NCI-H2029 treated with DMSO at 0.1 percent for 48 hours (cell line): ENCODE measurements at regions not wholly inside any gene's neighbourhood (a gene's known extent, or its start where the extent isn't known, plus 50 kb on each side); places are given as distances from the start of the nearest gene placed in this dataset.

Experiments used
- DNase-seq: peaks from one replicate; lab custom pipeline; 2025; lab: John Stamatoyannopoulos, UW

GRCh38 chr15:38888701-38889221, 324.1 kb upstream of the RASGRP1 start:
- DNase-seq = no peak

GRCh38 chr15:38890194-38890593, 325.6 kb upstream of the RASGRP1 start:
- no peak for DNase-seq

DNA sequence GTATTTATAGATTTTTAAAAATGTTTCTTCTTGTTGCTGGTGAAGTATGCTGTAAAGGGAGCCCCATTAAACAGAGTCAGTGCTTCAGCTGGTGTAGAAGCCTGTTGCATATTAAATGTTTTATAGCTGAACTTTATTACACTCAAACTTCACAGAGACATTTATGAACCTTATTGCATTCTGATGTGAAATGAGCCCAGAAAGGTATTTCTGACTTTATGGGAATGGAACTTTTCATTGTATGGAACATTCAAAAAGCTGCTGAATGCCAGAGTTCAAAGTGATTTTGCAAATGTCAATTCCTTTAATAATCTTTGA, 329.3 kb upstream of the RASGRP1 start:
- DNase-seq = no peak

DNA sequence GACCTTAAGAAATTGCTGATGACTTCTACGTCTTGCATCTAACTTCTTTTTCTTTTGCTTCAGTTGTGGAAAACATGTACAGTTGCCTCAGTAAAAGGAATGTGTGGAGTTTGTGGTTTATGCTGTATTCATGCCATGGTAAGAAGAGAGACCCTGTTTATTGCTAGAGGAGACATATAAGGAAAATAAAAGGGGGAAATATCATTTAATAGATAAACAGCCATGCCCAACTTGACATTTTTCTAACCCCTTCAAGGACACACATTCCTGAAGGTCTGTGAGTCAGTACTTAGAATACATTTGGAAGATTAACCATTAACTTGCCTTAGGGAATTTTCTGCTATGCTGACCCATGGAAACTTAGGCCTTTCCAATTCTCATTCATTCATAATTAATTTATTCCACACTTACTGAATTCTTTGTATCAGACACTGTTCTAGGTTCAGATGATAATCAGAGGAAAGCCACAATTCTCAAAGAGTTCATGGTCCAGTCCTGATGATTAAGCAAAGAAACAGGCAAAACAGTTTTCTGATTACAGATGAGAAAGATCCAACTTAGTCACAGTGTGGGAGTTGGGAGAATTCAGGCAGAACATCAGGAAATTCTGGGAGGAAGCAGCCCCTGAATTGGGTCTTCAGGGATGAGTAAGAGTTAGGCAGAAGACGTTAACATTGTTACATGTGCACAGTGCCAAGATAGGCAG, 329.8 kb upstream of the RASGRP1 start:
- DNase-seq = no peak

DNA sequence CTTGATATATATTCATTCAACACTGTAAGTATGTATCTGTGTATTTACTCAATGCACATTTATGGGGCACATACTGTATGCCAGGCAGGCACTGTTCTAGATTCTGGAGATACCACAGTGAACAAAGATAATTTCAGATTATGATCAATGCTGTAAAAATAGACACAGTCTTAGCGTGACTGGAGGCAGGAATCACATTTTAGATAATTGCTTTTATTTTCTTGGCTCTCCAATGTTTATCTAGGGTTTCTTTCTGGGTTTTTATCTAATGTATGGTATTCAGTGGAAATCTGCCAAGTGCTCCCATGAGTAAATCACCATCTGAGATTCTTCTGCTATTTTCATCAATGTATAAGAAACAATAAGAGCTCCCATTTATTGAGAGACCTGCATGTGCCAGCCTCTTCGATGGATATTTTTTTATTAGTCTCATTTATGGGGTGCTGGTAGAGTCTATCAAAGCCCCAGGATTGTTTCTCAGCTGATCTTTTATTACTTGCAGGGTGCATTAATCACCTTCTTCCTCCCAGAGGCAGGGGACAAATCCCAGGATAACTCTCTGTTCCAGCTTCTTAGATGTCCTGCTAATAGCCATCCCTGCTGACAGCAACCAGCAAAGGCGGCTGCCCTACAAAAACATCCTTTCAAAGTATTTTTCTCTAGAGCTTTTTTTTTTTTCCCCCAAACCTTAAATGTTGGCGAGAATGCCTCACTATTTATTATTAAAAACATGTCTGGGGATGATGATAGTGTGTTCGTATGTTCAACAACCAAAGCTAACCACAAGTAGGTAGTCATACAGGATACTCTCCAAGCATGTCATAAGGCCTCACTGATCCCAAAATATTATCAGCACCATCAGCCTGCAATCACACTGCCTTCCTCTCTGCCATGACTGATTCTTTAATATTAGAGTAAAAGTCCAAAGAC, 331.0 kb upstream of the RASGRP1 start:
- DNase-seq = no peak

DNA sequence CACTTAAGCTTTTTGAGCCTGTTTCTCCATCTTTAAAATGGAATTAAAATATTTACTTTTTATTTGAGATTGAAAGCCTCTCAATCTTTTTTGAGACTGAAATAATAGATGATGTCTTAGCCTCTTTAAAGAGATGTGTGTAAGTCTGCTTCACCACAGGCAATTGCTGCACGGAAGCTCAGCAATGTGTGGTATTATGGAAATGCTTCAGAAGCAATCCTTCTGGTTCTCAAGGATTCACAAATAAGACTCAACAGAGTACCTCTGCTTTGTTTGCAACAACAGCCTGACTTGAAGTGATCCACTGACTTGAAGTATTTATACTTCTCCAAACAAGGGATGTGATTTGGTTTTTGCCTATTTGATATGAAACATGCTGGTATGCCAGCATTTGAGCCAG, 332.0 kb upstream of the RASGRP1 start:
- no peak for DNase-seq

GRCh38 chr15:38897551-38897950, 332.9 kb upstream of the RASGRP1 start:
- DNase-seq = no peak

DNA sequence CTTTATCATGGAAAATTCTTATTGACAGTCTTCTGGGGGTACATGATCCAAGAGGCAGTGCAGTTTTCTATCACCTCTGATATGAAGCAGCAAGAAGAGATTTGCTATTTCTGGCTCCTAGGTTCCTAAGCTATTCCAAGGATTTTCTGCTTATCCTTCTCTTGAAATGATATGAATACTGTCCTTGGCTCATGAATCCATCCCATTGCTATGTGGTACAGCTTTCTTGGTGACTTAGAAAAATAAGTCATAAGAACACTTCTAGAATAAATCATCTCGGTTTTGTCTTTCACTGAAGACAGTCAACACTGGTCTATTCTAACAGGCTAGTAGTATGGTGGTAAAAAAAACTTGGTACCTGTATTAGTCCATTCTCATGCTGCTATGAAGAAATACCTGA, 333.6 kb upstream of the RASGRP1 start:
- DNase-seq = no peak

- no peak for DNase-seq
These were observed 334.7 kb upstream of the RASGRP1 start for GRCh38 chr15:38899300-38899699.

GRCh38 chr15:38904298-38904697, 339.7 kb upstream of the RASGRP1 start:
- no peak for DNase-seq

- DNase-seq = no peak
These were observed 341.0 kb upstream of the RASGRP1 start for GRCh38 chr15:38905632-38906031.

- no peak for DNase-seq
These were observed 356.4 kb upstream of the RASGRP1 start for GRCh38 chr15:38920966-38921365.

- DNase-seq = no peak
These were observed 356.9 kb upstream of the RASGRP1 start for GRCh38 chr15:38921471-38921870.

GRCh38 chr15:38928431-38928830, 363.8 kb upstream of the RASGRP1 start:
- no peak for DNase-seq

- DNase-seq = no peak
These were observed 366.4 kb upstream of the RASGRP1 start for GRCh38 chr15:38930851-38931572.

DNA sequence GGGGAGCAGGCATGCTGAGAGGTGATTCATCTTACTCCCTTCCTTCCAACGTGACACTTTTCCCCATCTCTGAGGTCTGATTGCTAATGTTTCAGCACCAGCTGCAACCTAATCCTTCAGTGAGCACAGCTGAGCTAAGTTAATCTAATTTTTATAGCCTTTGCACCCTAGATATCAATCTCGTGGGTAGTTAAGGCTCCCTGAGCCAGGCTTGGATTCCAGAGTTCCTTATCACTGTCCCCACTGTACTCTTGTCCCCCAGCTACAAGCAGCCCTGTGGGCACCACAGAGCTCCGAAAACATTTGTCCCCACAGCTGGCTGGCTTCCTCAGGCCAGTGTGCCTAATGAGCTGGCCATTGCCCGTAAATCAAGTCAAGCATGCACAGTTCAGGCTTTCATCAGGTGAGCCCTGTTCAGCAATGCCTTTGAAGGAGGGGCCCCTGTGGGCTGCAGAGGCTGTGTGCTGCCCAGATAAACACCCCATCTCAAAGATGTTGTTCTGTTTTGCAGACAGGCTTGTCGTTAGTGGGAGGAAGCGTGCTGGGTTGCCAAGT, 376.9 kb upstream of the RASGRP1 start:
- DNase-seq = no peak

- DNase-seq = no peak
These were observed 379.9 kb upstream of the RASGRP1 start for GRCh38 chr15:38944536-38944935.

- no peak for DNase-seq
These were observed 381.1 kb upstream of the RASGRP1 start for GRCh38 chr15:38945551-38946298.

DNA sequence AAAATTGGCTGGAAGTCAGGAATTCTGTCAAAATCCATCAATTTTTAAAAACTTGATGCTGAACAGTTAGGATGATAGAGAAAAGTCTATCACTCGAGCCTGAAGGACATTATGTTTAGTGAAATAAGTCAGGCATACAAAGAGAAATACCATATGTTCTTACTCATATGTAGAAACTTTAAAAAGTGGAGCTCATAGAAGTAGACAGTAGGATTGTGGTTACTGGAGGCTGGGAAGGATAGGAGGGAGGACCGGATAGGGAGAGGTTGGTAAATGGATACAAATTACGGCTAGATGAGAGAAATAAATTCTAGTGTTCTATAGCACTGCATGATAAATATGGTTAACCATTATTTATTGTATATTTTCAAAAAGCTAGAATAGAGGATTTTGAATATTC, 389.5 kb upstream of the RASGRP1 start:
- no peak for DNase-seq

DNA sequence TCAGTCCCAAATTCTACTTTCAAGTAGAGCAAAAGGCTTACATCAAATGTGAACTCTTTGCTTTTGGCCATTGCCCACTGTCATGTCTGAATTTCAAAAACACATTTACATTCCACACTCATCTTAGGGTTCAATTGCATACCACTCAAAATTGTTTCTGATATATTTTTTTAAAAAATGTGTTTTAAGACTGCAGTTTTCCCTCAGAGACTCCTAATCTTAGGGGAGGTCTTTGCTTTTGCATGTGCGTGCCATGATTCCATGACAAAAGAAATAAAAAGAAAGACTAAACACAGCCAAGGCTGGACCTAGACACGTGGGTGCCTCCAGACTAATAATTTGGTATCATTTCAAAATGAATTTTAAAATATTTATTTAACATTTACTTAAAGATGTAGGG, 396.8 kb upstream of the RASGRP1 start:
- no peak for DNase-seq

- no peak for DNase-seq
These were observed 397.3 kb upstream of the RASGRP1 start for GRCh38 chr15:38961931-38962330.

DNA sequence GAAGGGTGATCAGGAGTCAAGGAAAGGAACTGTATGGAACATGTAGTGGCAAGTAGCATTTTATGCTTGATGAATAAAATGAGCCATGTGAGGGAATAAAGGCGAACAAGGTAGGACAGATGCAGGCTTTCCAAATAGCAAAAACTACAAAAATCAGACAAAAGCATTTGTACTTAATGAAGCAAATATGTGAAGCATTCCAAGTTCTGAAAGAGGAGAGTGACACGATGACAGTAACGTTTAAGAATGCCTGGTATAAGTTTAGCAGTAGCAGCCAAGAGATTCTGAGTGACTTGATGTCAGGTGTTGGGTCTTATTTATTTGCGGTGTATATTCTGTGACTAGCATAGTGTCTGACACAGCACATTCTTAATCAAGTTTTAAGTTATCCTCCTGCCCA, 408.2 kb upstream of the RASGRP1 start:
- no peak for DNase-seq
